Testis (tissue), 2 donors: ENCODE measurements at regions not wholly inside any gene's neighbourhood (a gene's known extent, or its start where the extent isn't known, plus 50 kb on each side); places are given as distances from the start of the nearest gene placed in this dataset.

Experiments used
- DNase-seq: peaks from one replicate; pipeline ENCODE4 v3.0.0-alpha.2; 2019
- H3K27ac ChIP-seq, 2 donors: fragments of 200-600 bp; sonication (generic); one replicate each; pipeline ENCODE4 v1.5.1; 2019
- H3K27me3 ChIP-seq: fragments of 200-600 bp; sonication (generic); one replicate; pipeline ENCODE4 v1.5.1; 2019
- H3K36me3 ChIP-seq: fragments of 200-600 bp; sonication (generic); one replicate; pipeline ENCODE4 v1.5.1; 2017; ENCODE audit warnings: low read depth; ENCODE audit errors: missing control alignments
- H3K4me1 ChIP-seq: fragments of 200-600 bp; sonication (generic); one replicate; pipeline ENCODE4 v1.5.1; 2019
- H3K4me3 ChIP-seq, 2 donors: fragments of 200-600 bp; sonication (generic); one replicate each; pipeline ENCODE4 v1.5.1; 2017 to 2019
- H3K9me3 ChIP-seq: fragments of 200-600 bp; sonication (generic); one replicate; pipeline ENCODE4 v1.5.1; 2017
- CTCF ChIP-seq, 3 experiments: fragments of 450-650 bp in 2 of 3; fragments of 200-600 bp in 1 of 3; sonication (generic) in 1 of 3; IDR thresholded peaks; one replicate each; pipeline ENCODE4 v1.5.1; 2016 to 2019; ENCODE audit warnings: antibody characterized with exemption in 3 of 3, mild to moderate bottlenecking in 2 of 3, moderate library complexity in 1 of 3
- POLR2A ChIP-seq: fragments of 450-650 bp; IDR thresholded peaks from one replicate; pipeline ENCODE4 v1.6.1; 2017; ENCODE audit warnings: antibody characterized with exemption, mild to moderate bottlenecking, moderate library complexity
- WGBS, 2 donors: methylation state at CpG; one replicate each; pipeline ENCODE4 v1.1.5; 2018; 5-methylcytosine and 5-hydroxymethylcytosine counted together
- intact Hi-C: fragments of 100-400 bp; cut with DNase I; formaldehyde crosslinking; loops from one replicate; pipeline ENCODE4 v1.15.1; 2023; ENCODE audit warnings: low total_unique reads

- H3K27me3 ChIP-seq: no peaks in the 10 kb centered on the region
- no peaks in the 10 kb centered on the region for H3K9me3 ChIP-seq
- no peak for TF ChIP-seq POLR2A
- no peak for TF ChIP-seq CTCF (IDR thresholded peaks at IDR 0.05)
- no peak overlapping the region for H3K27ac ChIP-seq
- intact Hi-C loops: no loop called here
- H3K4me3 ChIP-seq: no peak overlapping the region
- H3K4me1 ChIP-seq: peaks cover 10% of the 10 kb centered on the region
- no peaks in the 10 kb centered on the region for H3K36me3 ChIP-seq
- DNase-seq: no peak
Observed at GRCh38 chr5:92553326-92553725, 1027.7 kb downstream of the NR2F1-AS1 start.

- TF ChIP-seq CTCF (IDR thresholded peaks at IDR 0.05) (no peak), POLR2A (no peak)
- Histone ChIP-seq H3K36me3 (no peaks in the 10 kb centered on the region), H3K27me3 (no peaks in the 10 kb centered on the region), H3K27ac (no peak overlapping the region), H3K9me3 (no peaks in the 10 kb centered on the region), H3K4me1 (peaks cover 10% of the 10 kb centered on the region), H3K4me3 (no peak overlapping the region)
- WGBS, 2 donors: 36 to 39% methylated on average over 8 of the region's 8 CpGs
- intact Hi-C loops: no loop called here
- DNase-seq: no peak
Observed at GRCh38 chr5:92552206-92553160, 1028.5 kb downstream of the NR2F1-AS1 start.

GRCh38 chr5:92548346-92548745 lies 1032.7 kb downstream of the NR2F1-AS1 start:
- TF ChIP-seq POLR2A: no peak
- no peak for TF ChIP-seq CTCF (IDR thresholded peaks at IDR 0.05)
- Histone ChIP-seq H3K36me3 (no peaks in the 10 kb centered on the region), H3K4me3 (no peak overlapping the region), H3K4me1 (peaks cover 9% of the 10 kb centered on the region), H3K27ac (no peak overlapping the region), H3K9me3 (no peaks in the 10 kb centered on the region), H3K27me3 (no peaks in the 10 kb centered on the region)
- DNase-seq: no peak
- intact Hi-C loops: no loop called here
- WGBS, 2 donors: 55 to 61% methylated on average over 2 of the region's 2 CpGs

GRCh38 chr5:92544596-92544995 lies 1036.4 kb downstream of the NR2F1-AS1 start:
- Histone ChIP-seq H3K4me1 (no peaks in the 10 kb centered on the region), H3K36me3 (no peaks in the 10 kb centered on the region), H3K4me3 (no peak overlapping the region), H3K9me3 (no peaks in the 10 kb centered on the region), H3K27me3 (no peaks in the 10 kb centered on the region), H3K27ac (no peak overlapping the region)
- no peak for TF ChIP-seq CTCF (IDR thresholded peaks at IDR 0.05)
- WGBS, 2 donors: 81 to 89% methylated on average over 1 of the region's 1 CpG
- intact Hi-C loops: no loop called here
- DNase-seq: no peak

- intact Hi-C loops: no loop called here
- 76 to 85% methylated on average over 3 of the region's 3 CpGs for WGBS, 2 donors
- no peaks in the 10 kb centered on the region for H3K36me3 ChIP-seq
- no peak overlapping the region for H3K4me3 ChIP-seq
- TF ChIP-seq CTCF (IDR thresholded peaks at IDR 0.05) (no peak), POLR2A (no peak)
- H3K9me3 ChIP-seq: no peaks in the 10 kb centered on the region
- H3K27me3 ChIP-seq: no peaks in the 10 kb centered on the region
- no peak for DNase-seq
- H3K4me1 ChIP-seq: no peaks in the 10 kb centered on the region
- no peak overlapping the region for H3K27ac ChIP-seq
Observed at GRCh38 chr5:92544036-92544435, 1037.0 kb downstream of the NR2F1-AS1 start.
